Hepatocyte (in vitro differentiated cells): ENCODE measurements at regions not wholly inside any gene's neighbourhood (a gene's known extent, or its start where the extent isn't known, plus 50 kb on each side); places are given as distances from the start of the nearest gene placed in this dataset.

Experiments used
- CTCF ChIP-seq: fragments of 200-600 bp; sonication (generic); IDR thresholded peaks from 2 replicates; pipeline ENCODE4 v1.5.1; 2016; ENCODE audit warnings: antibody characterized with exemption, mild to moderate bottlenecking; ENCODE audit not compliant: poor library complexity
- EZH2 ChIP-seq: fragments of 200-600 bp; sonication (generic); IDR thresholded peaks from 2 replicates; pipeline ENCODE4 v1.6.1; 2016; ENCODE audit warnings: antibody characterized with exemption, mild to moderate bottlenecking, borderline replicate concordance
- EZH2phosphoT487 ChIP-seq: fragments of 200-600 bp; sonication (generic); IDR thresholded peaks from one replicate; pipeline ENCODE4 v1.6.1; 2018; ENCODE audit warnings: antibody characterized with exemption, mild to moderate bottlenecking, low read depth, moderate library complexity; ENCODE audit not compliant: unreplicated experiment, severe bottlenecking

GRCh38 chr16:6047325-6047724 is 949.7 kb upstream of the EEF2KMT start:
- no peak for TF ChIP-seq CTCF
- no peak for TF ChIP-seq EZH2
- TF ChIP-seq EZH2phosphoT487: no peak
